ENCODE measurements at regions not wholly inside any gene's neighbourhood (a gene's known extent, or its start where the extent isn't known, plus 50 kb on each side); places are given as distances from the start of the nearest gene placed in this dataset.

DNA sequence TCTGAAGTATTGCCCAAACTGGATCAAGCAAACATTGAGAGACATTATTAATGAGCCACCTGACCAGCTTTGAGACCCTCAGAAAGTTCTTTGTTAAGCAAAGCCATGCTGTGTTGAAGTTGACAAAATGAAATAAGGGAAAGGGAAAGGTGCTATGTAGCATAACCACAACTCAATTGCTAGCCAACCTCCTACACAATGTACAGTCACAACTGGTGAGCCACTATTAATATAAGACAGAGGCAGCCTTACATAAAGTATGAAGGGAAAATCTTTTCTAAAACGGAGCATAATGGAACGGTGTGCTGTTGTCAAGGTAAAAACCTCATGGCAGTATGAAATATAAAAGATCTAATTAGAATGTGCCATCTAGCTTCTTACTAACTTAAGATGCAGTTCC lies 375.8 kb upstream of the ST8SIA4 start:
- no peaks in the 10 kb centered on the region for H3K4me1 ChIP-seq (replicated peaks in 1 of 2; ENCODE audit: control insufficient read depth in 2 of 2, insufficient read depth in 2 of 2, low read length in 2 of 2)
- no peak for ATAC-seq
- H3K36me3 ChIP-seq (ENCODE audit: control insufficient read depth, insufficient read depth, low read length) = no peaks in the 10 kb centered on the region
- H3K27ac ChIP-seq (ENCODE audit: extremely low read depth, low read depth, low read length) = no peak overlapping the region
- no peak overlapping the region for H3K4me2 ChIP-seq (ENCODE audit: insufficient read depth, low read length)
- no peak for FAIRE-seq
- ChIA-PET CTCF (ENCODE audit: low intra/inter-chr PET ratio) (no interaction called here), POLR2A (no interaction called here)
- no peak overlapping the region for H2AFZ ChIP-seq (ENCODE audit: low read depth, low read length)
- intact Hi-C loops (cut with micrococcal nuclease) (no loop called here), in situ Hi-C loops (cut with MboI) (no loop called here)
- TF ChIP-seq NFE2L1 (tag; IDR thresholded peaks at IDR 0.05; ENCODE audit: borderline replicate concordance, low read depth) (no peak), ELF2 (CRISPR knock-in tag; IDR thresholded peaks at IDR 0.05) (no peak), SRSF9 (IDR thresholded peaks at IDR 0.05; ENCODE audit: borderline replicate concordance, low read depth, low read length) (no peak)
- TF ChIP-seq, protein P1, sequence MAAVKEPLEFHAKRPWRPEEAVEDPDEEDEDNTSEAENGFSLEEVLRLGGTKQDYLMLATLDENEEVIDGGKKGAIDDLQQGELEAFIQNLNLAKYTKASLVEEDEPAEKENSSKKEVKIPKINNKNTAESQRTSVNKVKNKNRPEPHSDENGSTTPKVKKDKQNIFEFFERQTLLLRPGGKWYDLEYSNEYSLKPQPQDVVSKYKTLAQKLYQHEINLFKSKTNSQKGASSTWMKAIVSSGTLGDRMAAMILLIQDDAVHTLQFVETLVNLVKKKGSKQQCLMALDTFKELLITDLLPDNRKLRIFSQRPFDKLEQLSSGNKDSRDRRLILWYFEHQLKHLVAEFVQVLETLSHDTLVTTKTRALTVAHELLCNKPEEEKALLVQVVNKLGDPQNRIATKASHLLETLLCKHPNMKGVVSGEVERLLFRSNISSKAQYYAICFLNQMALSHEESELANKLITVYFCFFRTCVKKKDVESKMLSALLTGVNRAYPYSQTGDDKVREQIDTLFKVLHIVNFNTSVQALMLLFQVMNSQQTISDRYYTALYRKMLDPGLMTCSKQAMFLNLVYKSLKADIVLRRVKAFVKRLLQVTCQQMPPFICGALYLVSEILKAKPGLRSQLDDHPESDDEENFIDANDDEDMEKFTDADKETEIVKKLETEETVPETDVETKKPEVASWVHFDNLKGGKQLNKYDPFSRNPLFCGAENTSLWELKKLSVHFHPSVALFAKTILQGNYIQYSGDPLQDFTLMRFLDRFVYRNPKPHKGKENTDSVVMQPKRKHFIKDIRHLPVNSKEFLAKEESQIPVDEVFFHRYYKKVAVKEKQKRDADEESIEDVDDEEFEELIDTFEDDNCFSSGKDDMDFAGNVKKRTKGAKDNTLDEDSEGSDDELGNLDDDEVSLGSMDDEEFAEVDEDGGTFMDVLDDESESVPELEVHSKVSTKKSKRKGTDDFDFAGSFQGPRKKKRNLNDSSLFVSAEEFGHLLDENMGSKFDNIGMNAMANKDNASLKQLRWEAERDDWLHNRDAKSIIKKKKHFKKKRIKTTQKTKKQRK (IDR thresholded peaks at IDR 0.05; ENCODE audit: borderline replicate concordance, low read depth, low read length) = no peak
- TF ChIP-seq, protein P2, sequence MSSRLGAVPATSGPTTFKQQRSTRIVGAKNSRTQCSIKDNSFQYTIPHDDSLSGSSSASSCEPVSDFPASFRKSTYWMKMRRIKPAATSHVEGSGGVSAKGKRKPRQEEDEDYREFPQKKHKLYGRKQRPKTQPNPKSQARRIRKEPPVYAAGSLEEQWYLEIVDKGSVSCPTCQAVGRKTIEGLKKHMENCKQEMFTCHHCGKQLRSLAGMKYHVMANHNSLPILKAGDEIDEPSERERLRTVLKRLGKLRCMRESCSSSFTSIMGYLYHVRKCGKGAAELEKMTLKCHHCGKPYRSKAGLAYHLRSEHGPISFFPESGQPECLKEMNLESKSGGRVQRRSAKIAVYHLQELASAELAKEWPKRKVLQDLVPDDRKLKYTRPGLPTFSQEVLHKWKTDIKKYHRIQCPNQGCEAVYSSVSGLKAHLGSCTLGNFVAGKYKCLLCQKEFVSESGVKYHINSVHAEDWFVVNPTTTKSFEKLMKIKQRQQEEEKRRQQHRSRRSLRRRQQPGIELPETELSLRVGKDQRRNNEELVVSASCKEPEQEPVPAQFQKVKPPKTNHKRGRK (tag; IDR thresholded peaks at IDR 0.05) = no peak
- 3% methylated on average over 2 of the region's 2 CpGs for WGBS (ENCODE audit: insufficient coverage, low coverage, missing lambda C conversion rate)
- BruUV-seq (replicated peaks) = no TSS peak
- no peaks in the 10 kb centered on the region for H3K79me2 ChIP-seq (ENCODE audit: control insufficient read depth, insufficient read depth, low read length)
- H3K9ac ChIP-seq (ENCODE audit: insufficient read depth in 1 of 2, low read depth in 2 of 2, low read length in 2 of 2) = no peak overlapping the region
- H4K20me1 ChIP-seq (replicated peaks; ENCODE audit: control insufficient read depth, insufficient read depth, low read length) = no peaks in the 10 kb centered on the region
- DNase-seq (ENCODE audit: extremely low read depth in 1 of 4, low spot score in 3 of 4) = no peak
- H3K9me3 ChIP-seq (replicated peaks; ENCODE audit: control insufficient read depth, insufficient read depth, low read depth, low read length) = no peaks in the 10 kb centered on the region
- no peak overlapping the region for H3K4me3 ChIP-seq
- H3K9me1 ChIP-seq (ENCODE audit: control insufficient read depth, insufficient read depth, low read length) = no peaks in the 10 kb centered on the region
- no peaks in the 10 kb centered on the region for H3K27me3 ChIP-seq (ENCODE audit: control insufficient read depth in 2 of 2, insufficient read depth in 2 of 2, low read length in 2 of 2)

Measured in K562 (cell line).